Gastroesophageal sphincter (tissue), 4 donors: ENCODE measurements at regions not wholly inside any gene's neighbourhood (a gene's known extent, or its start where the extent isn't known, plus 50 kb on each side); places are given as distances from the start of the nearest gene placed in this dataset.

Experiments used
- ATAC-seq: fragments of 150-250 bp; one replicate; pipeline ENCODE4 v1.9.1; 2016; ENCODE audit warnings: mild to moderate bottlenecking, moderate library complexity
- H3K27ac ChIP-seq, 4 donors: fragments of 200-600 bp; sonication (generic) in 3 of 4; 1 replicate in 3 of 4; 2 replicates in 1 of 4; pipeline ENCODE4 v1.5.1; 2016 to 2019
- H3K27me3 ChIP-seq: fragments of 200-600 bp; sonication (generic); one replicate; pipeline ENCODE4 v1.5.1; 2019
- H3K36me3 ChIP-seq, 2 donors: fragments of 200-600 bp; sonication (generic); one replicate each; pipeline ENCODE4 v1.5.1; 2019; ENCODE audit warnings: control low read depth in 1 of 2
- H3K4me1 ChIP-seq, 3 donors: fragments of 200-600 bp; sonication (generic); 1 replicate in 2 of 3; 2 replicates in 1 of 3; pipeline ENCODE4 v1.5.1; 2016 to 2019; ENCODE audit warnings: control low read depth in 2 of 3
- H3K4me3 ChIP-seq, 2 donors: fragments of 200-600 bp; sonication (generic); one replicate each; pipeline ENCODE4 v1.5.1; 2019; ENCODE audit warnings: mild to moderate bottlenecking in 1 of 2, moderate library complexity in 1 of 2
- H3K9me3 ChIP-seq, 3 donors: fragments of 200-600 bp; sonication (generic); one replicate each; pipeline ENCODE4 v1.5.1; 2017 to 2019; ENCODE audit warnings: control low read depth in 2 of 3
- CTCF ChIP-seq, 4 experiments: fragments of 200-600 bp in 2 of 4; fragments of 450-650 bp in 2 of 4; sonication (generic) in 1 of 4; IDR thresholded peaks; one replicate each; pipeline ENCODE4 v1.5.1; 2017 to 2019; ENCODE audit warnings: antibody characterized with exemption in 4 of 4, mild to moderate bottlenecking in 2 of 4, moderate library complexity in 2 of 4
- EP300 ChIP-seq: sonication (generic); formaldehyde crosslinking; IDR thresholded peaks from one replicate; pipeline ENCODE4 v1.6.1; 2017; ENCODE audit warnings: antibody characterized with exemption, mild to moderate bottlenecking
- POLR2A ChIP-seq, 2 donors: fragments of 450-650 bp; IDR thresholded peaks; one replicate each; pipeline ENCODE4 v1.6.1; 2017; ENCODE audit warnings: antibody characterized with exemption in 2 of 2, mild to moderate bottlenecking in 2 of 2, moderate library complexity in 1 of 2
- POLR2AphosphoS5 ChIP-seq: sonication (generic); formaldehyde crosslinking; IDR thresholded peaks from one replicate; pipeline ENCODE4 v1.6.1; 2017; ENCODE audit warnings: antibody characterized with exemption
- WGBS, 2 donors: methylation state at CpG; one replicate each; pipeline ENCODE4 v1.1.5; 2018; ENCODE audit warnings: low coverage in 1 of 2; 5-methylcytosine and 5-hydroxymethylcytosine counted together

- TF ChIP-seq POLR2AphosphoS5 (no peak), EP300 (no peak), POLR2A (IDR thresholded peaks at IDR 0.05) (no peak), CTCF (IDR thresholded peaks at IDR 0.05) (no peak)
- H3K4me1 ChIP-seq, result no peaks in the 10 kb centered on the region
- 92 to 93% methylated on average over 6 of the region's 6 CpGs for WGBS, 2 donors
- no peaks in the 10 kb centered on the region for H3K36me3 ChIP-seq
- H3K27me3 ChIP-seq, result peaks cover 24% of the 10 kb centered on the region
- no peaks in the 10 kb centered on the region for H3K9me3 ChIP-seq
- no peak overlapping the region for H3K27ac ChIP-seq
- no peak for ATAC-seq
- no peak overlapping the region for H3K4me3 ChIP-seq
Measured at GRCh38 chr2:6755456-6755855, 110.3 kb downstream of the CMPK2 start.

GRCh38 chr2:6757215-6757614, 108.5 kb downstream of the CMPK2 start:
- no peaks in the 10 kb centered on the region for H3K36me3 ChIP-seq
- TF ChIP-seq POLR2AphosphoS5, result no peak
- no peak for TF ChIP-seq POLR2A (IDR thresholded peaks at IDR 0.05)
- no peak for TF ChIP-seq CTCF (IDR thresholded peaks at IDR 0.05)
- TF ChIP-seq EP300, result no peak
- H3K4me1 ChIP-seq, result no peaks in the 10 kb centered on the region
- H3K27ac ChIP-seq, result no peak overlapping the region
- H3K27me3 ChIP-seq, result peaks cover 24% of the 10 kb centered on the region
- 96% methylated on average over 7 of the region's 10 CpGs; no CpG with 5 or more reads in 1 of the 2 donors for WGBS, 2 donors
- H3K9me3 ChIP-seq, result no peaks in the 10 kb centered on the region
- H3K4me3 ChIP-seq, result no peak overlapping the region
- no peak for ATAC-seq

- H3K9me3 ChIP-seq, result no peaks in the 10 kb centered on the region
- 90% methylated on average over 2 of the region's 2 CpGs; no CpG with 5 or more reads in 1 of the 2 donors for WGBS, 2 donors
- no peak overlapping the region for H3K27ac ChIP-seq
- TF ChIP-seq CTCF (IDR thresholded peaks at IDR 0.05), result no peak
- no peak for TF ChIP-seq POLR2AphosphoS5
- no peak for TF ChIP-seq POLR2A (IDR thresholded peaks at IDR 0.05)
- no peak for TF ChIP-seq EP300
- H3K4me1 ChIP-seq, result no peaks in the 10 kb centered on the region
- peaks cover 24% of the 10 kb centered on the region for H3K27me3 ChIP-seq
- H3K36me3 ChIP-seq, result no peaks in the 10 kb centered on the region
- no peak for ATAC-seq
- H3K4me3 ChIP-seq, result no peak overlapping the region
Measured at GRCh38 chr2:6759689-6760088, 106.0 kb downstream of the CMPK2 start.

- Histone ChIP-seq H3K4me1 (no peaks in the 10 kb centered on the region), H3K36me3 (no peaks in the 10 kb centered on the region), H3K4me3 (no peak overlapping the region), H3K27ac (no peak overlapping the region), H3K9me3 (no peaks in the 10 kb centered on the region), H3K27me3 (peaks cover 23% of the 10 kb centered on the region)
- TF ChIP-seq EP300, result no peak
- no peak for TF ChIP-seq POLR2AphosphoS5
- TF ChIP-seq POLR2A (IDR thresholded peaks at IDR 0.05), result no peak
- TF ChIP-seq CTCF (IDR thresholded peaks at IDR 0.05), result no peak
- WGBS, 2 donors, result 95 to 98% methylated on average over 3 to 5 of the region's 5 CpGs
- no peak for ATAC-seq
Measured at GRCh38 chr2:6760132-6760531, 105.6 kb downstream of the CMPK2 start.

- Histone ChIP-seq H3K4me1 (no peaks in the 10 kb centered on the region), H3K36me3 (no peaks in the 10 kb centered on the region), H3K9me3 (no peaks in the 10 kb centered on the region), H3K27ac (no peak overlapping the region), H3K27me3 (peaks cover 3% of the 10 kb centered on the region), H3K4me3 (no peak overlapping the region)
- no peak for ATAC-seq
- TF ChIP-seq POLR2A (IDR thresholded peaks at IDR 0.05), result no peak
- TF ChIP-seq CTCF (IDR thresholded peaks at IDR 0.05), result no peak
- no peak for TF ChIP-seq EP300
- TF ChIP-seq POLR2AphosphoS5, result no peak
- WGBS, 2 donors, result 87 to 93% methylated on average over 6 to 9 of the region's 9 CpGs
Measured at GRCh38 chr2:6764968-6765723, 100.6 kb downstream of the CMPK2 start.
